Keratinocyte (primary cell): ENCODE measurements at regions not wholly inside any gene's neighbourhood (a gene's known extent, or its start where the extent isn't known, plus 50 kb on each side); places are given as distances from the start of the nearest gene placed in this dataset.

Source experiments
- DNase-seq: peaks from one replicate; pipeline ENCODE4 v3.0.0-alpha.2; 2011; ENCODE audit warnings: low read depth, missing footprints, low spot score
- FAIRE-seq: peaks from 2 replicates; lab custom pipeline; 2011; peaks lifted over from hg19 to GRCh38; lab: Jason Lieb, UNC
- H2AFZ ChIP-seq: 2 replicates; pipeline ENCODE4 v1.6.0; 2012; ENCODE audit warnings: low read length, control low read depth, inconsistent platforms; ENCODE audit not compliant: control insufficient read depth
- H3K27ac ChIP-seq: 2 replicates; pipeline ENCODE4 v1.5.1; 2011; ENCODE audit warnings: low read length; ENCODE audit not compliant: control insufficient read depth, insufficient read depth
- H3K27me3 ChIP-seq: 3 replicates; pipeline ENCODE4 v1.6.0; 2011; ENCODE audit warnings: low read length; ENCODE audit not compliant: control insufficient read depth, insufficient read depth; ENCODE audit errors: extremely low read depth
- H3K36me3 ChIP-seq, 2 experiments: 2 replicates in 1 of 2; 3 replicates in 1 of 2; pipeline ENCODE4 v1.5.1; 2011; ENCODE audit warnings: low read length in 2 of 2, mild to moderate bottlenecking in 1 of 2; ENCODE audit not compliant: control insufficient read depth in 2 of 2, insufficient read depth in 2 of 2; ENCODE audit errors: extremely low read depth in 1 of 2
- H3K4me1 ChIP-seq: 3 replicates; pipeline ENCODE4 v1.5.1; 2011; ENCODE audit warnings: low read length; ENCODE audit not compliant: control insufficient read depth, insufficient read depth; ENCODE audit errors: extremely low read depth
- H3K4me2 ChIP-seq: 3 replicates; pipeline ENCODE4 v1.6.0; 2011; ENCODE audit warnings: low read depth, low read length; ENCODE audit not compliant: control insufficient read depth, insufficient read depth; ENCODE audit errors: extremely low read depth
- H3K4me3 ChIP-seq, 3 experiments: fragments of 200-600 bp in 1 of 3; sonication (generic) in 1 of 3; 2 replicates in 2 of 3; 3 replicates in 1 of 3; pipeline ENCODE4 v1.5.1; 2011 to 2016; ENCODE audit warnings: low read length in 3 of 3, mild to moderate bottlenecking in 3 of 3, control low read depth in 2 of 3, inconsistent platforms in 1 of 3, low read depth in 1 of 3, mixed read lengths in 1 of 3, mixed run types in 1 of 3, moderate library complexity in 1 of 3; ENCODE audit not compliant: control insufficient read depth in 2 of 3, insufficient read depth in 2 of 3; ENCODE audit errors: extremely low read depth in 1 of 3
- H3K79me2 ChIP-seq: 2 replicates; pipeline ENCODE4 v1.6.0; 2012; ENCODE audit warnings: low read length; ENCODE audit not compliant: control insufficient read depth, insufficient read depth
- H3K9ac ChIP-seq: 3 replicates; pipeline ENCODE4 v1.6.0; 2011; ENCODE audit warnings: low read length; ENCODE audit not compliant: control insufficient read depth, insufficient read depth; ENCODE audit errors: extremely low read depth
- H3K9me1 ChIP-seq: 3 replicates; pipeline ENCODE4 v1.6.0; 2011; ENCODE audit warnings: low read length; ENCODE audit not compliant: control insufficient read depth, insufficient read depth; ENCODE audit errors: extremely low read depth
- H3K9me3 ChIP-seq: 2 replicates; pipeline ENCODE4 v1.5.1; 2012; ENCODE audit warnings: low read depth, low read length; ENCODE audit not compliant: control insufficient read depth
- H4K20me1 ChIP-seq: 3 replicates; pipeline ENCODE4 v1.6.0; 2011; ENCODE audit warnings: low read length; ENCODE audit not compliant: control insufficient read depth, insufficient read depth; ENCODE audit errors: extremely low read depth
- CTCF ChIP-seq, 3 experiments: IDR thresholded peaks in 1 of 3; conservative IDR thresholded peaks in 1 of 3; optimal IDR thresholded peaks in 1 of 3; 2 replicates in 2 of 3; 3 replicates in 1 of 3; pipeline versions ENCODE3 to v1.5.1; 2011; ENCODE audit warnings: low read length in 3 of 3, mild to moderate bottlenecking in 3 of 3, moderate library complexity in 2 of 3, control low read depth in 1 of 3, inconsistent platforms in 1 of 3; ENCODE audit not compliant: insufficient read depth in 2 of 3; ENCODE audit errors: extremely low read depth in 1 of 3
- EZH2 ChIP-seq: IDR thresholded peaks from one replicate; pipeline ENCODE4 v1.6.1; 2012; ENCODE audit warnings: inconsistent platforms, mild to moderate bottlenecking, low read length, moderate library complexity
- dilution Hi-C: fragments of 300-500 bp; cut with MboI; formaldehyde crosslinking; loops from one replicate; pipeline ENCODE4 v1.7.0; 2020; ENCODE audit warnings: low sequenced_read_pairs; ENCODE audit not compliant: extremely low pct_ligation_motif_present

- dilution Hi-C loops = no loop called here
- Histone ChIP-seq H3K36me3 (no peaks in the 10 kb centered on the region), H3K79me2 (no peaks in the 10 kb centered on the region), H3K9me3 (no peaks in the 10 kb centered on the region), H2AFZ (no peak overlapping the region), H3K4me3 (no peak overlapping the region), H3K9ac (no peak overlapping the region), H4K20me1 (no peaks in the 10 kb centered on the region), H3K27ac (no peak overlapping the region), H3K27me3 (no peaks in the 10 kb centered on the region), H3K4me1 (no peaks in the 10 kb centered on the region), H3K4me2 (no peak overlapping the region), H3K9me1 (no peaks in the 10 kb centered on the region)
- no peak for TF ChIP-seq EZH2
- no peak for TF ChIP-seq CTCF (optimal IDR thresholded peaks at IDR 0.05 in 1 of 3, IDR thresholded peaks at IDR 0.05 in 1 of 3, conservative IDR thresholded peaks at IDR 0.05 in 1 of 3; ENCODE audit: extremely low read depth in 1 of 3, insufficient read depth in 2 of 3, low read length in 3 of 3)
- FAIRE-seq (no peak), DNase-seq (no peak)
These were observed 615.2 kb downstream of the PLA2G4A start for GRCh38 chr1:187443939-187444338.

DNA sequence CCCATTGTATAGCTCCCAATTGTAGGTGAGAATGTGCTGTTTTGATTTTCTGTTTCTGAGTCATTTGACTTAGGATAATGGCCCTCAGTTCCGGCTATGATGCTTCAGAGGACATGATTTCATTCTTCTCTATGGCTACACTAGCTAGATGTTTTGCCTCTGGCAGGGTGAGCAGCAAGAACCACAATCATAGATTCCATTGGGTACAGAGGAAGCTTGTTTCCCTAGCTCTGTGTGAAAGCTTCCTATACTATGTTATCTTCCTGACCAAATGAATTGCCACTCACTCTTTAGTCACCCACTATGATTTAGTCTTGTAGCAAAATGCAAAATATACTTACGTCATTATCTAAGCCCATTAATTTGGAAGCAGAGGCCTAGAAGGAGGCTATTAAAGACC, 616.3 kb downstream of the PLA2G4A start:
- H3K36me3 ChIP-seq = no peaks in the 10 kb centered on the region
- H3K9me3 ChIP-seq = no peaks in the 10 kb centered on the region
- dilution Hi-C loops = no loop called here
- H3K4me2 ChIP-seq = no peak overlapping the region
- H4K20me1 ChIP-seq = no peaks in the 10 kb centered on the region
- H3K27ac ChIP-seq = no peak overlapping the region
- H3K9me1 ChIP-seq = no peaks in the 10 kb centered on the region
- H3K4me1 ChIP-seq = no peaks in the 10 kb centered on the region
- H3K4me3 ChIP-seq = no peak overlapping the region
- TF ChIP-seq EZH2 = no peak
- no peak for TF ChIP-seq CTCF (optimal IDR thresholded peaks at IDR 0.05 in 1 of 3, IDR thresholded peaks at IDR 0.05 in 1 of 3, conservative IDR thresholded peaks at IDR 0.05 in 1 of 3; ENCODE audit: extremely low read depth in 1 of 3, insufficient read depth in 2 of 3, low read length in 3 of 3)
- H2AFZ ChIP-seq = no peak overlapping the region
- H3K9ac ChIP-seq = no peak overlapping the region
- no peaks in the 10 kb centered on the region for H3K27me3 ChIP-seq
- H3K79me2 ChIP-seq = no peaks in the 10 kb centered on the region
- FAIRE-seq (no peak), DNase-seq (no peak)
